DOHH2 (cell line): ENCODE measurements at regions not wholly inside any gene's neighbourhood (a gene's known extent, or its start where the extent isn't known, plus 50 kb on each side); places are given as distances from the start of the nearest gene placed in this dataset.

Experiments
- CTCF ChIP-seq: fragments of 200-600 bp; sonication (generic); IDR thresholded peaks from one replicate; pipeline ENCODE4 v1.5.1; 2014; ENCODE audit warnings: antibody characterized with exemption, mild to moderate bottlenecking, low read depth, low read length; ENCODE audit not compliant: poor library complexity, severe bottlenecking
- EZH2phosphoT487 ChIP-seq: fragments of 200-600 bp; sonication (generic); IDR thresholded peaks from 2 replicates; pipeline ENCODE4 v1.6.1; 2017; ENCODE audit warnings: borderline replicate concordance, mild to moderate bottlenecking, antibody characterized with exemption, low read length, moderate library complexity, mixed read lengths

- TF ChIP-seq CTCF = no peak
- TF ChIP-seq EZH2phosphoT487 = no peak
Observed at GRCh38 chr21:22311741-22312462, 1313.7 kb downstream of the NCAM2 start.
